Fibroblast of lung (primary cell): ENCODE measurements at regions not wholly inside any gene's neighbourhood (a gene's known extent, or its start where the extent isn't known, plus 50 kb on each side); places are given as distances from the start of the nearest gene placed in this dataset.

Experiments used
- DNase-seq, 2 donors: peaks; one replicate each; pipeline versions ENCODE4 v3.0.0 to v3.0.0-alpha.2; 2010; ENCODE audit warnings: low read depth in 2 of 2
- H2AFZ ChIP-seq: 2 replicates; pipeline ENCODE4 v1.5.1; 2012; ENCODE audit warnings: low read length, control low read depth, inconsistent platforms
- H3K27ac ChIP-seq: 2 replicates; pipeline ENCODE4 v1.5.1; 2011; ENCODE audit warnings: low read length, control low read depth; ENCODE audit not compliant: insufficient read depth
- H3K27me3 ChIP-seq: 2 replicates; pipeline ENCODE4 v1.5.1; 2011; ENCODE audit warnings: mild to moderate bottlenecking, low read length; ENCODE audit not compliant: control insufficient read depth, insufficient read depth
- H3K36me3 ChIP-seq: 2 replicates; pipeline ENCODE4 v1.5.1; 2011; ENCODE audit warnings: low read length; ENCODE audit not compliant: control insufficient read depth, insufficient read depth
- H3K4me1 ChIP-seq: 2 replicates; pipeline ENCODE4 v1.5.1; 2011; ENCODE audit warnings: low read length; ENCODE audit not compliant: control insufficient read depth, insufficient read depth; ENCODE audit errors: extremely low read depth
- H3K4me2 ChIP-seq: 2 replicates; pipeline ENCODE4 v1.5.1; 2011; ENCODE audit warnings: low read length, control low read depth; ENCODE audit not compliant: insufficient read depth; ENCODE audit errors: extremely low read depth
- H3K4me3 ChIP-seq, 4 experiments: fragments of 200-600 bp in 1 of 4; sonication (generic) in 1 of 4; replicated peaks in 1 of 4; 2 replicates each; pipeline ENCODE4 v1.5.1; 2011 to 2016; ENCODE audit warnings: low read length in 4 of 4, low read depth in 3 of 4, mild to moderate bottlenecking in 3 of 4, control low read depth in 2 of 4, inconsistent platforms in 1 of 4, mixed read lengths in 1 of 4; ENCODE audit not compliant: insufficient read depth in 1 of 4; ENCODE audit errors: control extremely low read depth in 1 of 4
- H3K79me2 ChIP-seq: 2 replicates; pipeline ENCODE4 v1.5.1; 2012; ENCODE audit warnings: mild to moderate bottlenecking, low read length, inconsistent platforms; ENCODE audit not compliant: control insufficient read depth, insufficient read depth
- H3K9ac ChIP-seq: 2 replicates; pipeline ENCODE4 v1.5.1; 2011; ENCODE audit warnings: mild to moderate bottlenecking, low read length, control low read depth; ENCODE audit not compliant: insufficient read depth
- H3K9me3 ChIP-seq: 2 replicates; pipeline ENCODE4 v1.5.1; 2012; ENCODE audit warnings: low read depth, low read length; ENCODE audit not compliant: control insufficient read depth, insufficient read depth
- H4K20me1 ChIP-seq: 2 replicates; pipeline ENCODE4 v1.5.1; 2011; ENCODE audit warnings: low read length; ENCODE audit not compliant: control insufficient read depth, insufficient read depth; ENCODE audit errors: extremely low read depth
- EZH2 ChIP-seq: IDR thresholded peaks from 2 replicates; pipeline ENCODE4 v1.5.1; 2012; ENCODE audit warnings: low read length, control low read depth, mild to moderate bottlenecking; ENCODE audit errors: missing control alignments
- TF ChIP-seq, protein P1 (sequence below), 2 donors: IDR thresholded peaks in 1 of 2; conservative IDR thresholded peaks in 1 of 2; 1 replicate in 1 of 2; 2 replicates in 1 of 2; pipeline ENCODE4 v1.5.1; 2011 to 2012; ENCODE audit warnings: low read length in 2 of 2, control low read depth in 1 of 2, inconsistent platforms in 1 of 2, low read depth in 1 of 2, mild to moderate bottlenecking in 1 of 2

DNA sequence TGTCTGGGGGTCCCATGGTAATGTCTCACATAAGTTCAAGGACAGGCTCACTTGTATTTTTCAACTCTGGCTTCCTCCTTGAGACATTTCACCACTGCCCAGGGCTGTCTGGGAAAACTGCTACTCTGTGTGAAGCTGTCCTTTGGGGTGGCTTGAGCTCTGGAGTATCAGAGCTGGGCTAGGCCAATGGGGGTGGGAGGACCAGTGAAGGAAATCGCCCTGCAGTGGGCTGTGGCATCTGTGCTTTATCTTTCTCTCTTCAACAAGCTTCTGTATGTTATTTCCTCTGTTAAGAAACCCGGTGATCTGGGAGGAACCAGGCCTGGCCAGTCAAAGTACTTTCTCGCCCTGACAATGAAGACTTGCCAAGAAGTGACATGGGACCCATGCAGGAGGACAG lies 87.4 kb downstream of the SMIM20 start:
- H3K9ac ChIP-seq = no peak overlapping the region
- no peaks in the 10 kb centered on the region for H3K4me1 ChIP-seq
- H3K4me2 ChIP-seq = no peak overlapping the region
- no peak for DNase-seq
- H2AFZ ChIP-seq = no peak overlapping the region
- no peak overlapping the region for H3K4me3 ChIP-seq
- no peaks in the 10 kb centered on the region for H3K27me3 ChIP-seq
- H3K36me3 ChIP-seq = no peaks in the 10 kb centered on the region
- H3K79me2 ChIP-seq = no peaks in the 10 kb centered on the region
- TF ChIP-seq EZH2 = no peak
- TF ChIP-seq, protein P1, sequence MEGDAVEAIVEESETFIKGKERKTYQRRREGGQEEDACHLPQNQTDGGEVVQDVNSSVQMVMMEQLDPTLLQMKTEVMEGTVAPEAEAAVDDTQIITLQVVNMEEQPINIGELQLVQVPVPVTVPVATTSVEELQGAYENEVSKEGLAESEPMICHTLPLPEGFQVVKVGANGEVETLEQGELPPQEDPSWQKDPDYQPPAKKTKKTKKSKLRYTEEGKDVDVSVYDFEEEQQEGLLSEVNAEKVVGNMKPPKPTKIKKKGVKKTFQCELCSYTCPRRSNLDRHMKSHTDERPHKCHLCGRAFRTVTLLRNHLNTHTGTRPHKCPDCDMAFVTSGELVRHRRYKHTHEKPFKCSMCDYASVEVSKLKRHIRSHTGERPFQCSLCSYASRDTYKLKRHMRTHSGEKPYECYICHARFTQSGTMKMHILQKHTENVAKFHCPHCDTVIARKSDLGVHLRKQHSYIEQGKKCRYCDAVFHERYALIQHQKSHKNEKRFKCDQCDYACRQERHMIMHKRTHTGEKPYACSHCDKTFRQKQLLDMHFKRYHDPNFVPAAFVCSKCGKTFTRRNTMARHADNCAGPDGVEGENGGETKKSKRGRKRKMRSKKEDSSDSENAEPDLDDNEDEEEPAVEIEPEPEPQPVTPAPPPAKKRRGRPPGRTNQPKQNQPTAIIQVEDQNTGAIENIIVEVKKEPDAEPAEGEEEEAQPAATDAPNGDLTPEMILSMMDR (conservative IDR thresholded peaks at IDR 0.05 in 1 of 2, IDR thresholded peaks at IDR 0.05 in 1 of 2; ENCODE audit: low read depth in 1 of 2, low read length in 2 of 2) = no peak
- H4K20me1 ChIP-seq = no peaks in the 10 kb centered on the region
- H3K9me3 ChIP-seq = no peaks in the 10 kb centered on the region
- H3K27ac ChIP-seq = no peak overlapping the region

DNA sequence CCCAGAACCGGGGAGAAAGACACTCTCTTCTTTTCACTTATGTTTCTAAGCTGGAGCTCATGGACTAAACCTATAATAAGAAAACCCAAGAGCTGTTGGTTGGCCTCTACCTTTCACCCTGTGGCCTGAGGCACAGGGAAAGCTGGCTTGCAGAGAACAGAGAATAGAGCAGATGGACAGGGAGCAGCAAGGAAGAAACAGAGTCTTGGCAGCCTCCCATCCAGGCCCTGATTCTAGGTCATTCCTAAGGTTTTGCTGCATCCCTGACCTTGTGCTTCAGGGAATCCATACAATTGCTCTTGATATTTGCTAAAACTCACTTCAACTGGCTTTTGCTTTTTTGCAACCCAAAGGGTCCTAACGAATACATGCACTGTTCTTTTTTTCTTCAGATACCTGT lies 87.8 kb downstream of the SMIM20 start:
- Histone ChIP-seq H3K27ac (no peak overlapping the region), H4K20me1 (no peaks in the 10 kb centered on the region), H3K4me1 (no peaks in the 10 kb centered on the region), H3K9ac (no peak overlapping the region), H2AFZ (no peak overlapping the region), H3K36me3 (no peaks in the 10 kb centered on the region), H3K27me3 (no peaks in the 10 kb centered on the region), H3K79me2 (no peaks in the 10 kb centered on the region), H3K4me3 (no peak overlapping the region), H3K4me2 (no peak overlapping the region), H3K9me3 (no peaks in the 10 kb centered on the region)
- no peak for DNase-seq
- no peak for TF ChIP-seq EZH2
- TF ChIP-seq, protein P1 (conservative IDR thresholded peaks at IDR 0.05 in 1 of 2, IDR thresholded peaks at IDR 0.05 in 1 of 2; ENCODE audit: low read depth in 1 of 2, low read length in 2 of 2) = no peak

DNA sequence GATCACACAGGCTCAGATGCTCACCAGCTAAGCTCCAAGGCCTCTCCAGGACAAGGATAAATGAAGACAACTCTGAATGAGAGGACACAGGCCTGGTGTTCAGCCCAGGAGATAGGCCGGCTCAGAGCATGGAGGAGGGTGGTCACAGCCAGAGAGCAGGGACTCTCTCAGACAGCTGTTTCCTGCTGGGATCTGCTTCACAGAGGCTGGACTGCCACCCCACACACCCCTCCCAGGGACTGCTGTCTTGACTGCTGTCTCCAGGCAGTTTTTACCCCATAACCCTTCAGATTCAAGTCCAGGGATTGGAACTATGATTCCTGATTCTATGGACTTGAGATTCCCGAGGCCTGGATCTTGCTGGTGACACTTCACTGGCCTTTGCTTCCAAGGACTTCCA lies 89.0 kb downstream of the SMIM20 start:
- Histone ChIP-seq H3K9me3 (no peaks in the 10 kb centered on the region), H3K27me3 (no peaks in the 10 kb centered on the region), H2AFZ (no peak overlapping the region), H3K4me3 (no peak overlapping the region), H4K20me1 (no peaks in the 10 kb centered on the region), H3K9ac (no peak overlapping the region), H3K4me2 (no peak overlapping the region), H3K36me3 (no peaks in the 10 kb centered on the region), H3K27ac (no peak overlapping the region), H3K79me2 (no peaks in the 10 kb centered on the region), H3K4me1 (no peaks in the 10 kb centered on the region)
- TF ChIP-seq EZH2 = no peak
- TF ChIP-seq, protein P1 (conservative IDR thresholded peaks at IDR 0.05 in 1 of 2, IDR thresholded peaks at IDR 0.05 in 1 of 2; ENCODE audit: low read depth in 1 of 2, low read length in 2 of 2) = no peak
- no peak for DNase-seq
